HG03060 (cell line): ENCODE measurements at regions not wholly inside any gene's neighbourhood (a gene's known extent, or its start where the extent isn't known, plus 50 kb on each side); places are given as distances from the start of the nearest gene placed in this dataset.
A peak's percentile ranks its signal among the peaks of the same experiment; 100 is the strongest.
"Not testable (repeated sequence)": the region's sequence is repeated elsewhere in the genome, so short reads cannot be mapped to it uniquely, and the experiment has no call there.

Source experiments
- ATAC-seq: cut with Tn5 transposase; IDR thresholded peaks from one replicate; pipeline ENCODE4 v1.9.1; 2021; ENCODE audit warnings: low read depth, moderate number of reproducible peaks; ENCODE audit not compliant: unreplicated experiment

DNA sequence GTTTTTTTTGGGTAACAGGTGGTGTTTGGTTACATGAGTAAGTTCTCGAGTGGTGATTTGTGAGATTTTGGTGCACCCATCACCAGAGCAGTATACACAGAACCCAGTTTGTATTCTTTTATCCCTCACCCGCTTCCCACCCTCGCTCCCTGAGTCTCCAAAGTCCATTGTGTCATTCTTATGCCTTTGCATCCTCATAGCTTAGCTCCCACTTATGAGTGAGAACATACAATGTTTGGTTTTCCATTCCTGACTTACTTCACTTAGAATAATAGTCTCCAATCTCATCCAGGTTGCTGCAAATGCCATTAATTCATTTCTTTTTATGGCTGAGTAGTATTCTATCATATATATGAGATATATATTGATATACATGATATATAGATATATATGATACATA is 211.9 kb downstream of the BCAS1 start:
- ATAC-seq = not testable (repeated sequence)

- no peak for ATAC-seq
Measured at GRCh38 chr20:53857723-53858236, 212.6 kb downstream of the BCAS1 start.

DNA sequence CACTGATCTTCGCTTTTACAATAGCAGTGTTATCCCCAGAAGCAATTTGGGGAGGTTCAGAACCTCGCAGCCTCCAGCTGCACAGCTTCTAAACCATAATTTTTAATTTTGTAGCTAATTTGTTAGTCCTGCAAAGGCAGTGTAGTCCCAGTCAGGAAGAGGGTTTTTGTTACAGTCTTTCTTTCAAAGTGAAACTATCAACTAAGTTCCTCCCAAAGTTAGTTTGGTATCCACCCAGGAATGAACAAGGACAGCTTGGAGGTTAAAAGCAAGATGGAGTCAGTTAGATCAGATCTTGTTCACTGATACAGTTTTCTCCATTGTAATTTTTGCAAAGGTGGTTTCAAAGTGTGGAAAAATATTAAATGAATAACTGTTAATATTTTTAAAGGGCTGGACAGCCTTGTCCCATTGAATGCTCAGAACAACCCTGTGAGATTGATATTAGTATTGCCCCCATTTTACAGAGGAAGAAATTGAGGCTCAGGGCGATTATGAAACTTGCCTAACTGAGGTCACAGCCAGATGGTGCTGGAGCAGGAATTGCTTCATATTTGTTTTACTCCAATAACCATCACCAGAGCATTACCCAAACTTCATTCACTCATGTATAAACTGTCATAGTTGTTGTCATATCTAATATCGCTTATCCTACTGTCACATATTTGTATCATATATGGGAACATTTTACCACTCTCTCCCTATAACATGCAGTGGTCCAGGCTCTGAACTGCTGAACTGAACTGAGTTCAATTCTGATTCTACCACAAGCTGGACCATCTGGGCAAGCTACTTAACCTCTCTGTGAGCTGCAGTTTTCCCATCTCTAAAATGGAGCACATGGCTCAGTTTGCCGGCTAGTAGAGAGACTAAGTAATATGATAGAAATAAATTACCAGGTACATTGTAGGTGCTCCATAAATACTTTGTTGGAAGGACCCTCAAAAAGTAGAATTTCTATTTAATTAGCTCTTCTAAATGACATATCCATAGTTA is 213.8 kb downstream of the BCAS1 start:
- ATAC-seq = no peak

DNA sequence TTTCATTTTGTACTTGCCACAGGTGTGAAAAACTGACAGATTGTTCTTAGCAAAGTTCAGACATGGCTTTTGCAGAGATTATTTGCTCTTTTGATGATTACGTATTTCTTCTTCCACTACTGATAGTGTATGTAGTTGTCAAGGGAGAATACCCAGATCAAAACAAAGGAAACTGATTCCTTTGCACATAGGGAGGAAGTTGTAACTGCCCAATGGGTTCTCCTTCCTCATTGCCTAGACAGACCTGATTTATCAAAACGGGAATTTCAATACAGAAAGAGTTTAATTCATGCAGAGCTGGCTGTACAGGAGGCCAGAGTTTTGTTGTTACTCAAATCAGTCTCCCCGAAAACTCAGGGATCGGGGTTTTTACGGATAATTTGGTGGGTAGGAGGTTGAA is 214.7 kb downstream of the BCAS1 start:
- ATAC-seq = no peak

- not testable (repeated sequence) for ATAC-seq
Measured at GRCh38 chr20:53854609-53854926, 215.8 kb downstream of the BCAS1 start.

- ATAC-seq = no peak
Measured at GRCh38 chr20:53853111-53853713, 217.2 kb downstream of the BCAS1 start.

DNA sequence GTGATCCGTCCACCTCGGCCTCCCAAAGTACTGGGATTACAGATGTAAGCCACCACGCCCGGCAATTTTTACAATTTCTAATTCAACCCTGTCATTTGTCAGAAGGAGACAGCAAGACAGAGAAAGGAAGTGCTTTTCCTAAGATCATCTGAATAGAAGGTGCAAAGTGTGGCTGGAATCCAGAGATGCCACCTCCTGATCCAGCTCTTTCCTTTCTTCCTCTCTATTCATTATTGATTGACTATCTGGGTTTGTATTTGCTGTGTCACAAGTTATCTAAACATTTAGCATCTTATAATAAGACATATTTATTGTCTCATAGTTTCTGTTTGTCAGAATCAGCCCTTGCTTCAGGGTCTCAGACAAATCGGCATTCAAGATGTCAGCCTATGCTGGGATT is 217.7 kb downstream of the BCAS1 start:
- no peak for ATAC-seq

DNA sequence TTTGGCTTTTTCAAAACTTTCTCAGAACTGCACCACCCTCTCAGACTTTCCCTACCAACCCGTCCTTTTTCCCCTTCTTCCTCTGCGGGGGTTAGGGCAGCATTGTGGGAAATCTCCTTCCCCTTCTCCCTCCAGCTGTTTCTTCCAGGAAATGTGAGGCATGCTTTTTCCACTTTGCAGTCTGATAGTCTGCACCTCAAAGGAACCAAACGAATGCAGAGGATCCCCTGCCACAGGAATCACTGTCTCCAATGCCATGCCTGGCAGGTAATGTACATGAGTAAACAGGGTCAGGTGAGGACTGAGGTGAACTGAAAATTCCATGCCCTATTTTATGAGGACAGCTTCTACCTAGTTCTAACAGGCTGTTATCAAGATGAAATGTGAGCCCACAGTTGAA is 218.4 kb downstream of the BCAS1 start:
- ATAC-seq = no peak

GRCh38 chr20:53850319-53850718 is 220.1 kb downstream of the BCAS1 start:
- no peak for ATAC-seq

DNA sequence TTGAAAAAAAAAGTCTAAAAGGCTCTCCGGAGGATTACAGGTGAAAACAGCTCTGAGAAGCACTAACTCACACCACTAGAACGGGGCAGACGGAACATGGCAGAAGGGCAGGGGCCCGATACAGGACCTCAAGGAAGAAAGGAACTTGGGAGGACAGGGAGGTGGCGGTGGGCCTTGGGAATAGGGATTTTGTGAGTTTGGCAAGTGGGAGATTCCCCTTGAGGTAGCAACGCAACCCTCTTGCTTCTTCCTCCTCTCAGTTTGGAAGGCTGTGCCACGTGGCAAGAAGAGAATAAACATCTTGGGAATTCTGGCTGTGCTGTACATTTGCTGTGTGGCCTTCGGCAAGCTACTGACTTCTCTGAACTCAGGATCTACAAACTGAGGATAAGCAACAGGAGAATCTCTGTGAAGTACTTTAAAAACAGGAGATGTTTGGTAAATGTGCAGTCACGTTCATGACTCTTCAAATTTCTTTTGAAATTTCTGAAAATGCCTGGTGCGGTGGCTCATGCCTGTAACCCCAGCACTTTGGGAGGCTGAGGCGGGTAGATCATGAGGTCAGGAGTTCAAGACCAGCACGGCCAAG is 220.8 kb downstream of the BCAS1 start:
- no peak for ATAC-seq

- no peak for ATAC-seq
Measured at GRCh38 chr20:53848304-53848703, 222.1 kb downstream of the BCAS1 start.

- peak; percentile 18 for ATAC-seq
Measured at GRCh38 chr20:53847837-53848170, 222.6 kb downstream of the BCAS1 start.

- peak; percentile 39 for ATAC-seq
Measured at GRCh38 chr20:53847139-53847836, 223.1 kb downstream of the BCAS1 start.

DNA sequence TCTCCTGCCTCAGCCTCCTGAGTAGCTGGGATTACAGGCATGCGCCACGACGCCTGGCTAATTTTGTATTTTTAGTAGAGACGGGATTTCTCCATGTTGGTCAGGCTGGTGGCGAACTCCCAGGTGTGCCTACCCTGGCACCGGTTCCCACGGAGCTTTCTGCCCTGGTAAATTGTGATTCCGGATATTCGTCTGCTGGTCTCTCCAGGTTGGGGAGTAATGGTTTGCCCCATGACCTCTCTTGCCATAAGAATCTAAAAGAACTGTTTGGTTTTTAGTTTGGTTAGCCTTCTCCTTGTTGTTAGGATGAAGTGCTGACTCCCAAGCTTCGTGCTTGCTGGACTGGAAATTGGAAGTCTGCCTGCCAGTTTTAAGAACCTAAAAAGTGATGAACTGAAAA is 223.8 kb downstream of the BCAS1 start:
- no peak for ATAC-seq

GRCh38 chr20:53845980-53846379 is 224.4 kb downstream of the BCAS1 start:
- ATAC-seq = no peak

DNA sequence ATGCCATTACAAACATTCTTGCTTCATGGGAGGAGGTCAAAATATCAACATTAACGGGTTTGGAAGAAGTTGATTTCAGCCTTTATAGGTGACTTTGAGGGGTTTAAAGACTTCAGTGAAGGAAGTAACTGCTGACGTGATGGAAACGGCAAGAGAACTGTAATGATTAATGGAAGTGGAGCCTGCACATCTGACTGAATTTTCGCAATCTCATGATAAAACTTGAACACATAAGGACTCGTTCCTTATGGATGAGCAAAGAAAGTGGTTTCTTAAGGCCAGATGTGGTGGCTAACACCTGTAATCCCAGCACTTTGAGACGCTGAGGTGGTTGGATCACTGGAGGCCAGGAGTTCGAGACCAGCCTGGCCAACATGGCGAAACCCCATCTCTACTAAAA is 226.1 kb downstream of the BCAS1 start:
- no peak for ATAC-seq

- no peak for ATAC-seq
Measured at GRCh38 chr20:53843645-53844044, 226.7 kb downstream of the BCAS1 start.

- ATAC-seq = no peak
Measured at GRCh38 chr20:53842301-53843099, 227.9 kb downstream of the BCAS1 start.

DNA sequence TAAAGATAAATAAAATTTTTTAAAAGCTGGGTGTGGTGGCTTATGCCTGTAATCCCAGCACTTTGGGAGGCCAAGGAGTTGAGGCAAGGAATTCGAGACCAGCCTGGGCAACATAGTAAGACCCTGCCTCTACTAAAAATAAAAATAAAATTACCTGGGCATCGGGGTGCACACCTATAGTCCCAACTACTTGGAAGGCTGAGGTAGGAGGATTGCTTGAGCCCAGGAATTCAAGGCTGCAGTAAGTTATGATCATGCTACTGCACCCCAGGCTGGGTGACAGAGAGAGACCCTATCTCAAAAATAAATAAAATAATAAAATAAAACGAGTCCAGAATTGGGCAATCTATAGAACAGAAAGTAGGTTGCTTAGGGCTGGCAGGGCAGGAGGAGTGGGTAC is 228.7 kb downstream of the BCAS1 start:
- ATAC-seq = no peak

DNA sequence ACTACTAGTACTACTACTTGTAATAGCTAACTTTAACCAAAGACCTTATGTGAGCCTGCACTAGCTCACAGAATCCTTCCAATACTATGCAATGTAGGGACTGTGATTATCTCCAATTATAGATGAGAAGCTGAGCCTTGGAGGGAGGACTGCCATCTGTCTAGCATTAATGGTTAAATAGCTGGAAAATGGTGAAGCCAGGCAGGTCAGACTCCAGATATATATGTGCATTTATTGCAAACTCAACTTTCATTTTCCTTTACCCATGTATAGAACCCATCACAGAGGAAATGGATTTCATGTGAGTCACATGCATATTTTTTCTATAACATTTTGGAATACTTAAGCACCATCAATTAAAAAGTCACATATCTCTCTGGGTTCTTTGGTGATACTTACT is 229.9 kb downstream of the BCAS1 start:
- no peak for ATAC-seq
